ENCODE measurements at regions not wholly inside any gene's neighbourhood (a gene's known extent, or its start where the extent isn't known, plus 50 kb on each side); places are given as distances from the start of the nearest gene placed in this dataset.

DNA sequence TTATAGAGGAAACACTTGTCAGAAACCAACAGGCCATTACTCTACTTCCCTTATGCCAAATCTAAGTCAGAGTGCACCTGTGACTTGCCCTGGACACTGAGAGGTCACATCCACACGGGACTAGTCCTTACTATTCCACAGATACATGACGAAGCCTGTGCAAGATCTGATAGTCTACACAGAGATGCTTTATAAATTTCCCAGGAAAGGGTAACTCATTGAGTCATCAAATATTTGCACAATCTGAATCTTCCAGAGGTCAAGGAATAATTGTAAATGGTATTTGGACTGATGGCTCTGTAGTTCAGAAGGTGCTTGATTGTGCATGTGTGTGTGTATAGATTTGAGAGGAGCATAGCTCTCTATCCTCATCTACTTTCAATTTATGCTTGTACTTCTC, 55.2 kb upstream of the JAK2 start:
- DNase-seq (no peak), ATAC-seq (no peak)
- no peak overlapping the region for H3K4me3 ChIP-seq
- H3K36me3 ChIP-seq = no peaks in the 10 kb centered on the region
- no peak overlapping the region for H3K27ac ChIP-seq
- no peaks in the 10 kb centered on the region for H3K27me3 ChIP-seq
- H3K4me1 ChIP-seq = peaks cover 29 to 32% of the 10 kb centered on the region in 2 donors
- in situ Hi-C loops (cut with MboI; ENCODE audit: low sequenced_read_pairs in 4 of 4) = no loop called here
- no peak for TF ChIP-seq POLR2A (IDR thresholded peaks at IDR 0.05)
- TF ChIP-seq, protein P1, sequence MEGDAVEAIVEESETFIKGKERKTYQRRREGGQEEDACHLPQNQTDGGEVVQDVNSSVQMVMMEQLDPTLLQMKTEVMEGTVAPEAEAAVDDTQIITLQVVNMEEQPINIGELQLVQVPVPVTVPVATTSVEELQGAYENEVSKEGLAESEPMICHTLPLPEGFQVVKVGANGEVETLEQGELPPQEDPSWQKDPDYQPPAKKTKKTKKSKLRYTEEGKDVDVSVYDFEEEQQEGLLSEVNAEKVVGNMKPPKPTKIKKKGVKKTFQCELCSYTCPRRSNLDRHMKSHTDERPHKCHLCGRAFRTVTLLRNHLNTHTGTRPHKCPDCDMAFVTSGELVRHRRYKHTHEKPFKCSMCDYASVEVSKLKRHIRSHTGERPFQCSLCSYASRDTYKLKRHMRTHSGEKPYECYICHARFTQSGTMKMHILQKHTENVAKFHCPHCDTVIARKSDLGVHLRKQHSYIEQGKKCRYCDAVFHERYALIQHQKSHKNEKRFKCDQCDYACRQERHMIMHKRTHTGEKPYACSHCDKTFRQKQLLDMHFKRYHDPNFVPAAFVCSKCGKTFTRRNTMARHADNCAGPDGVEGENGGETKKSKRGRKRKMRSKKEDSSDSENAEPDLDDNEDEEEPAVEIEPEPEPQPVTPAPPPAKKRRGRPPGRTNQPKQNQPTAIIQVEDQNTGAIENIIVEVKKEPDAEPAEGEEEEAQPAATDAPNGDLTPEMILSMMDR (IDR thresholded peaks at IDR 0.05 in 4 of 5, conservative IDR thresholded peaks at IDR 0.05 in 1 of 5) = no peak
- intact Hi-C loops (cut with DNase I; ENCODE audit: low total_unique reads) = loop anchor here (5.0 kb wide), 1 partner anchor 168 kb away; no protein-coding TSS in a partner anchor
- no peaks in the 10 kb centered on the region for H3K9me3 ChIP-seq

DNA sequence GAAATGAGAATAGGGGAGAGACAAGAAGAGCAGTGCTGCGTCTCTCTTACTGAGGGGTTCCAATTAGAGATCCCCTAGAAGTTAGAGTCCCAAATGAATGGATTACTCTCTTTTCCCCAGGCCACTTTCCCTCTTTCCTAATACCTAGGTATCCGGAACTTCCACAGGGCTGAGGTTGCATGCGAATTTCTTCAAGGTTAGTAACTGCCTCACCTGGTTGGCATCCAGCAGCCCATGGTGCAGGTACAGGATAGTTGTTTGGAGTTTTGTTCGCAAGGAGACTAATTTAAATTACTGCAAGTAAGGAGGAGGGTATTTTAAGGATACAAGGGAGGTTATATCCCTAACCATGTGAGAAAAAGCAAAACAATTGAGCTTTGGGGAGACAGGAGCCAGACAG, 52.4 kb upstream of the JAK2 start:
- H3K4me3 ChIP-seq = no peak overlapping the region
- intact Hi-C loops (cut with DNase I; ENCODE audit: low total_unique reads) = no loop called here
- H3K4me1 ChIP-seq = peaks cover 14 to 36% of the 10 kb centered on the region in 2 donors
- no peaks in the 10 kb centered on the region for H3K27me3 ChIP-seq
- no peaks in the 10 kb centered on the region for H3K36me3 ChIP-seq
- H3K27ac ChIP-seq = no peak overlapping the region
- TF ChIP-seq POLR2A (IDR thresholded peaks at IDR 0.05) = no peak
- TF ChIP-seq, protein P1 (IDR thresholded peaks at IDR 0.05 in 4 of 5, conservative IDR thresholded peaks at IDR 0.05 in 1 of 5) = no peak
- H3K9me3 ChIP-seq = no peaks in the 10 kb centered on the region
- DNase-seq (no peak), ATAC-seq (no peak)
- in situ Hi-C loops (cut with MboI; ENCODE audit: low sequenced_read_pairs in 4 of 4) = no loop called here

DNA sequence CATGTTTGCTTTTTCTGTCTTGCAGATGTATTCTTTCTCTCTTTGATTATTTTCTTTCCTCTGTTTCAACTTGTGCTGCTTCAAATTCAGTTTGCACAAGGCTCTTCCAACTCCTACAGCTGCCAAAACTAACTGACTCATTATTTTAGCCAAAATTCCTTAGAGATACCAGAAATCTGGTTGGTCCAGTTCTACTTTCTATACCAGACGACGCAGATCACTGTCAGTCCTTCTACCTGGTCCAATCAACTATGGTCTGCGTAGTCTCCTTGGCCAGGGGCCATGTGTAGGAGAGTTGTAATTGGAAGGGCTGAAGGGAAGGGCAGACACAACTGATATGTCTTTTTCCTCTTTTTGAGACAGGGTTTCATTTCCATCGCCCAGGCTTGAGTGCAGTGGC, 51.9 kb upstream of the JAK2 start:
- H3K4me1 ChIP-seq = peaks cover 13 to 39% of the 10 kb centered on the region in 2 donors
- intact Hi-C loops (cut with DNase I; ENCODE audit: low total_unique reads) (no loop called here), in situ Hi-C loops (cut with MboI; ENCODE audit: low sequenced_read_pairs in 4 of 4) (no loop called here)
- ATAC-seq (no peak), DNase-seq (no peak)
- H3K9me3 ChIP-seq = no peaks in the 10 kb centered on the region
- H3K4me3 ChIP-seq = no peak overlapping the region
- no peak overlapping the region for H3K27ac ChIP-seq
- TF ChIP-seq POLR2A (IDR thresholded peaks at IDR 0.05) = no peak
- TF ChIP-seq, protein P1 (IDR thresholded peaks at IDR 0.05 in 4 of 5, conservative IDR thresholded peaks at IDR 0.05 in 1 of 5) = no peak
- H3K27me3 ChIP-seq = no peaks in the 10 kb centered on the region
- H3K36me3 ChIP-seq = no peaks in the 10 kb centered on the region

DNA sequence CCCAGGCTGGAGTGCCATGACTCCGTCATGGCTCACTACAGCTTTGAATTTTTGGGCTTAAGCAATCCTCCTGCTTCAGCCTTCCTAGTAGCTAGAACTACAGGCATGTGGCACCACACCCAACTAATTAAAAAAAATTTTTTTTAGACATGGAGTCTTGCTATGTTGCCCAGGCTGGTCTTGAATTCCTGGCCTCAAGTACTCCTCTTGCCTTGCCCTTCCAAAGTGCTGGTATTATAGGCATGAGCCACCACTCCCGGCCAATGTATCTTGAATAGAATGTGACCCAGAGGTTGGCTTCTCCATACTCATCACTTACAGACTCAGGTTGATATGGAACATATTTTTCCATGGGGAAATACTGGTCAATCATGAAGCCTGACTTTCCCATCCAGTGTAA, 51.2 kb upstream of the JAK2 start:
- no peaks in the 10 kb centered on the region for H3K27me3 ChIP-seq
- no peak overlapping the region for H3K4me3 ChIP-seq
- in situ Hi-C loops (cut with MboI; ENCODE audit: low sequenced_read_pairs in 4 of 4) (no loop called here), intact Hi-C loops (cut with DNase I; ENCODE audit: low total_unique reads) (no loop called here)
- TF ChIP-seq POLR2A (IDR thresholded peaks at IDR 0.05) = no peak
- TF ChIP-seq, protein P1 (IDR thresholded peaks at IDR 0.05 in 4 of 5, conservative IDR thresholded peaks at IDR 0.05 in 1 of 5) = no peak
- DNase-seq (no peak), ATAC-seq (no peak)
- no peaks in the 10 kb centered on the region for H3K9me3 ChIP-seq
- H3K4me1 ChIP-seq = peaks cover 12 to 43% of the 10 kb centered on the region in 2 donors
- no peaks in the 10 kb centered on the region for H3K36me3 ChIP-seq
- H3K27ac ChIP-seq = no peak overlapping the region

DNA sequence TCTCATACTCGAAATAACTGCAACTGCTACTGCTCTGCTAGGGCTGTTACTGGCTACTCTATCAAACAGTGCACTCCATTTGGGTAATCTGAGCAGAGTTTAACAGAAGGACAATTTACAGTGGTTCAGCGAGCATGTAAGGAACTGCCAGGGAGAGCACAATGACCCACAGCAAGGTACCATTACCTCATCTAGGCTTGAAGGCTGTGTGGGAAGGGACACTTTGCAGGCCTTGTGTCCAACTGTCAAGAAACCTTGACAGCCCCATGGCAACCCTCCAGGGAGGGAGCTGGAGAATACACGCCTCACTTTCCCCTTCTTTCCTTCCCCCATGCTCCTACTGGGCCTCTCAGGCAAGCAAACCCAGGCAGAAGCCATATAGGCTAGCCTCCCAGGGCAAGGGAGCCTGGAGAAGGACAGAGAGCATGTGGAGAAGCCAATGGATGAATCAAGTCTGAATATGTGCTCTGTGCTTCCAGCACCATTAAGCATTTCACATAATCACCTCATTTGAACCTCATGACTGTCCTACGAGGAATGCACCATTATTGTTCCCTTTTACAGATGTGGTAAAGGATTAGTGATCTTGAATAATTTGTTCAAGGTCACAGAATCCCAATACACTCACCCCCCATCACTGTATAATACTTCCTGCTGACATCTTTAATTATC, 49.9 kb upstream of the JAK2 start:
- no peak overlapping the region for H3K4me3 ChIP-seq
- no peak for DNase-seq
- no peaks in the 10 kb centered on the region for H3K36me3 ChIP-seq
- no peak for TF ChIP-seq POLR2A (IDR thresholded peaks at IDR 0.05)
- TF ChIP-seq, protein P1 (IDR thresholded peaks at IDR 0.05 in 4 of 5, conservative IDR thresholded peaks at IDR 0.05 in 1 of 5) = no peak
- H3K27ac ChIP-seq = no peak overlapping the region
- peaks cover 17 to 46% of the 10 kb centered on the region in 2 donors for H3K4me1 ChIP-seq
- in situ Hi-C loops (cut with MboI; ENCODE audit: low sequenced_read_pairs in 4 of 4) (no loop called here), intact Hi-C loops (cut with DNase I; ENCODE audit: low total_unique reads) (no loop called here)
- no peaks in the 10 kb centered on the region for H3K9me3 ChIP-seq
- ATAC-seq = peak in 1 of 2 donors; percentile 5
- H3K27me3 ChIP-seq = no peaks in the 10 kb centered on the region

All from gastrocnemius medialis (tissue), 4 donors.